Endothelial cell of umbilical vein (primary cell): ENCODE measurements at regions not wholly inside any gene's neighbourhood (a gene's known extent, or its start where the extent isn't known, plus 50 kb on each side); places are given as distances from the start of the nearest gene placed in this dataset.

Source experiments
- BruUV-seq: library from RNA; stranded (reverse); fragments of 400-500 nt; replicated peaks from 2 replicates; lab custom pipeline; 2021; lab: Mats Ljungman, UMichigan
- CTCF ChIA-PET: fragments of 300-600, 350-600 bp; sonication (Branson Sonifier 250); formaldehyde crosslinking; loops from one replicate; lab custom pipeline; 2021; ENCODE audit warnings: antibody characterized with exemption, inconsistent platforms; lab: Charles Lee
- POLR2A ChIA-PET: fragments of 300-600, 350-600 bp; sonication (Branson Sonifier 250); formaldehyde crosslinking; loops from one replicate; lab custom pipeline; 2021; ENCODE audit warnings: antibody characterized with exemption, inconsistent platforms; lab: Charles Lee
- DNase-seq: peaks from one replicate; pipeline ENCODE4 v3.0.0-alpha.2; 2011; ENCODE audit warnings: low read depth, low spot score
- FAIRE-seq: peaks from 2 replicates; lab custom pipeline; 2011; peaks lifted over from hg19 to GRCh38; lab: Jason Lieb, UNC
- H2AFZ ChIP-seq: 2 replicates; pipeline ENCODE4 v1.6.0; 2012; ENCODE audit warnings: low read depth, low read length, control low read depth, inconsistent platforms
- H3K27ac ChIP-seq: 2 replicates; pipeline ENCODE4 v1.5.1; 2011; ENCODE audit warnings: low read depth, mild to moderate bottlenecking, control low read depth, low read length, moderate library complexity; ENCODE audit not compliant: insufficient read depth
- H3K27me3 ChIP-seq, 2 experiments: 2 replicates each; pipeline versions ENCODE4 v1.6.0 to v1.6.1; 2011; ENCODE audit warnings: low read length in 2 of 2, mixed read lengths in 1 of 2; ENCODE audit not compliant: control insufficient read depth in 2 of 2, insufficient read depth in 2 of 2
- H3K36me3 ChIP-seq, 2 experiments: 2 replicates in 1 of 2; 3 replicates in 1 of 2; pipeline ENCODE4 v1.5.1; 2011; ENCODE audit warnings: low read length in 2 of 2, mild to moderate bottlenecking in 1 of 2, moderate library complexity in 1 of 2; ENCODE audit not compliant: control insufficient read depth in 2 of 2, insufficient read depth in 2 of 2; ENCODE audit errors: extremely low read depth in 1 of 2
- H3K4me1 ChIP-seq: 3 replicates; pipeline ENCODE4 v1.5.1; 2011; ENCODE audit warnings: mild to moderate bottlenecking, low read length; ENCODE audit not compliant: control insufficient read depth, insufficient read depth; ENCODE audit errors: extremely low read depth
- H3K4me2 ChIP-seq: 2 replicates; pipeline ENCODE4 v1.6.1; 2011; ENCODE audit warnings: low read length, control low read depth, mixed read lengths; ENCODE audit not compliant: insufficient read depth
- H3K4me3 ChIP-seq, 3 experiments: fragments of 200-600 bp in 1 of 3; sonication (generic), shearing (Covaris generic) in 1 of 3; replicated peaks in 1 of 3; 2 replicates each; pipeline ENCODE4 v1.5.1; 2011 to 2016; ENCODE audit warnings: control low read depth in 3 of 3, low read length in 3 of 3, mild to moderate bottlenecking in 2 of 3, inconsistent platforms in 1 of 3, low read depth in 1 of 3, moderate library complexity in 1 of 3; ENCODE audit not compliant: insufficient read depth in 1 of 3
- H3K79me2 ChIP-seq: 2 replicates; pipeline ENCODE4 v1.6.0; 2012; ENCODE audit warnings: low read length, inconsistent platforms; ENCODE audit not compliant: control insufficient read depth, insufficient read depth
- H3K9ac ChIP-seq: replicated peaks from 2 replicates; pipeline ENCODE3; 2011; ENCODE audit warnings: low read length, control low read depth; ENCODE audit not compliant: insufficient read depth; ENCODE audit errors: extremely low read depth
- H3K9me1 ChIP-seq: replicated peaks from 3 replicates; pipeline ENCODE4 v1.6.0; 2011; ENCODE audit warnings: mild to moderate bottlenecking, low read length; ENCODE audit not compliant: control insufficient read depth, insufficient read depth; ENCODE audit errors: extremely low read depth
- H3K9me3 ChIP-seq: replicated peaks from 2 replicates; pipeline ENCODE4 v1.5.1; 2012; ENCODE audit warnings: low read length, inconsistent platforms; ENCODE audit not compliant: control insufficient read depth, insufficient read depth
- H4K20me1 ChIP-seq: replicated peaks from 2 replicates; pipeline ENCODE3; 2011; ENCODE audit warnings: mild to moderate bottlenecking, low read length; ENCODE audit not compliant: control insufficient read depth, insufficient read depth; ENCODE audit errors: extremely low read depth
- CTCF ChIP-seq, 2 donors: IDR thresholded peaks; 1 replicate in 1 of 2; 2 replicates in 1 of 2; pipeline ENCODE4 v1.5.1; 2011; ENCODE audit warnings: low read length in 2 of 2, mild to moderate bottlenecking in 2 of 2, moderate library complexity in 2 of 2, control low read depth in 1 of 2, inconsistent platforms in 1 of 2, low read depth in 1 of 2; ENCODE audit not compliant: insufficient read depth in 1 of 2; ENCODE audit errors: extremely low read depth in 1 of 2
- FOS ChIP-seq: IDR thresholded peaks from 2 replicates; pipeline ENCODE4 v1.6.1; 2011; ENCODE audit warnings: mild to moderate bottlenecking, low read length, moderate library complexity, borderline replicate concordance; ENCODE audit not compliant: insufficient read depth
- GATA2 ChIP-seq: IDR thresholded peaks from 2 replicates; pipeline ENCODE4 v1.7.0; 2011; ENCODE audit warnings: low read depth, mild to moderate bottlenecking, moderate library complexity, mixed read lengths, low read length; ENCODE audit not compliant: insufficient read length, insufficient read depth
- JUN ChIP-seq: IDR thresholded peaks from 2 replicates; pipeline ENCODE4 v1.6.1; 2011; ENCODE audit warnings: borderline replicate concordance, low read depth; ENCODE audit not compliant: insufficient read length, insufficient read depth
- MAX ChIP-seq: IDR thresholded peaks from 2 replicates; pipeline ENCODE4 v1.6.1; 2011; ENCODE audit not compliant: insufficient read depth, insufficient read length
- MYC ChIP-seq: IDR thresholded peaks from one replicate; pipeline ENCODE4 v1.6.1; 2011; ENCODE audit warnings: mild to moderate bottlenecking, low read depth, low read length
- POLR2A ChIP-seq: IDR thresholded peaks from 2 replicates; pipeline ENCODE4 v1.6.1; 2012; ENCODE audit warnings: low read depth, mild to moderate bottlenecking, control low read depth, low read length
- POLR2AphosphoS5 ChIP-seq: IDR thresholded peaks from 2 replicates; pipeline ENCODE4 v1.6.1; 2012; ENCODE audit warnings: low read depth, mild to moderate bottlenecking, control low read depth, low read length, moderate library complexity; ENCODE audit not compliant: insufficient read depth
- dilution Hi-C: fragments of 300-500 bp; cut with MboI; formaldehyde crosslinking; loops from one replicate; pipeline ENCODE4 v1.15.0; 2019; ENCODE audit warnings: low sequenced_read_pairs; ENCODE audit not compliant: extremely low pct_ligation_motif_present
- intact Hi-C: fragments of 100-400 bp; cut with micrococcal nuclease; formaldehyde crosslinking; loops from one replicate; pipeline ENCODE4 v1.10.0; 2022

DNA sequence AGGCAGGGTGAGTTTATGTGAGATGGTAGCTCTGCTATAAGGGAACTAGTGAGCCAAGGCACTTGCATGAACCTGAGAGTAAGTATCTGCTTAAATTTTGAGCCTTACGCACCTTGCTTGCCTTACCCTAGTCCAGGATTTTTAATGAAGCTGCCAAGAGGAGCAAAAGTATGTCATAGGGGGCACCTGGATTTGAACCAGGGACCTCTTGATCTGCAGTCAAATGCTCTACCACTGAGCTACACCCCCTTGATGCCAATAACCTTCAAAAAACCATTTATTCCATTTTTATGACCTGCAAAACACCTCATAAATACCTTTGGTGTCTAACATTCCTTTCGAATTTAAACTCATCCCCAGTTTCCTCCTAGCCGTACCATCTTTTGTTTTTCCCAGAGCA is 88.3 kb upstream of the ACP3 start:
- H3K4me2 ChIP-seq: no peak overlapping the region
- no peak overlapping the region for H2AFZ ChIP-seq
- no peaks in the 10 kb centered on the region for H3K27me3 ChIP-seq
- intact Hi-C loops (no loop called here), dilution Hi-C loops (no loop called here)
- H3K27ac ChIP-seq: no peak overlapping the region
- BruUV-seq: no TSS peak
- ChIA-PET CTCF (no interaction called here), POLR2A (no interaction called here)
- DNase-seq (no peak), FAIRE-seq (no peak)
- H3K9me3 ChIP-seq: no peaks in the 10 kb centered on the region
- H4K20me1 ChIP-seq: no peaks in the 10 kb centered on the region
- no peaks in the 10 kb centered on the region for H3K4me1 ChIP-seq
- H3K9ac ChIP-seq: no peak overlapping the region
- H3K36me3 ChIP-seq: no peaks in the 10 kb centered on the region
- TF ChIP-seq FOS: no peak
- no peak for TF ChIP-seq MYC
- no peak for TF ChIP-seq POLR2AphosphoS5
- TF ChIP-seq JUN: no peak
- no peak for TF ChIP-seq POLR2A
- no peak for TF ChIP-seq CTCF (IDR thresholded peaks at IDR 0.05; ENCODE audit: extremely low read depth in 1 of 2, insufficient read depth in 1 of 2, low read depth in 1 of 2, low read length in 2 of 2)
- no peak for TF ChIP-seq MAX
- H3K4me3 ChIP-seq: no peak overlapping the region
- H3K79me2 ChIP-seq: no peaks in the 10 kb centered on the region
- H3K9me1 ChIP-seq: no peaks in the 10 kb centered on the region

DNA sequence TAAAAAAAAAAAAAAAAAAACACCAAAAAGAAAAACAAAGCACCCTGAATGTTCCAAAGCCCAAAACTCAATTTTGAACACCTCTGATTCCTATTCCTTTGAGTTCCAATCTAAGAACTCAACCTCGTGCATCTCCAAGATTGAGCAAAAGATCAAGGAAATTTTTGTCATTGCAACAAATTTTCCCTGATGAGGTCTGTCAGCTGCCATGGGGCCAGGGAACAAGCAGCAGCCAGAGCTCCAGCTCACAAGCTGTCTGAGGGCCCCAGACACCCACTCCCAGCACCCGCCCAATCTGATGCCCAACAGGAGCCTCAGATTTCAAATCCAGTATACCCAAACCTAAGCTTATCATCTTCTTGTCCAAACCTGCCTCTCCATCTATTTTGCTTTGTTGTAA is 87.6 kb upstream of the ACP3 start:
- CTCF ChIA-PET: no interaction called here
- dilution Hi-C loops (no loop called here), intact Hi-C loops (no loop called here)

More for the DNA sequence above, 87.6 kb upstream of the ACP3 start:
- Histone ChIP-seq H3K79me2 (no peaks in the 10 kb centered on the region), H3K4me2 (no peak overlapping the region), H3K9ac (no peak overlapping the region), H3K27ac (no peak overlapping the region), H3K4me1 (no peaks in the 10 kb centered on the region), H3K9me1 (no peaks in the 10 kb centered on the region), H2AFZ (no peak overlapping the region), H3K4me3 (no peak overlapping the region), H3K27me3 (no peaks in the 10 kb centered on the region), H3K9me3 (no peaks in the 10 kb centered on the region), H3K36me3 (no peaks in the 10 kb centered on the region), H4K20me1 (no peaks in the 10 kb centered on the region)
- FAIRE-seq (no peak), DNase-seq (no peak)
- TF ChIP-seq JUN (no peak), GATA2 (no peak), POLR2AphosphoS5 (no peak), FOS (no peak), MAX (no peak)
- POLR2A ChIA-PET: no interaction called here
- BruUV-seq: no TSS peak
